ENCODE measurements at regions not wholly inside any gene's neighbourhood (a gene's known extent, or its start where the extent isn't known, plus 50 kb on each side); places are given as distances from the start of the nearest gene placed in this dataset.

DNA sequence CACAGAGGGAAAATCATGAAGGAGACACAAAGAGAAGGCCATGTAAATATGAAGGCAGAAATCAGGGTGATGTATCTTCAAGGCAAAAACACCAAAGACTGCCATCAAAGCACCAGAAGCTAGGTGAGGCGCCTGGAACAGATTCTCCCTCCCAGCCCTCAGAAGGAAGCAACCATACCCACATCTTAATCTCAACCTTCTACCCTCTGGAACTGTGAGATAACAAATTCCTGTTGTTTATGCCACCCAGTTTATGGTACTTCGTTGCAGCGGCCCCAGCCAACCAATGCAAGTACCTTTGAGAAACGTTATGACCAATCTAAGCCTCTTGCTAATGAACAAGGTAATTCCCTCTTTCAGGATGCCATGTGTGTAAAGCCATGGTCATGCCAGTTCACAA, 66.2 kb upstream of the STXBP5 start:
- DNase-seq (ENCODE audit: low read depth in 2 of 2): no peak
- no peaks in the 10 kb centered on the region for H4K20me1 ChIP-seq (ENCODE audit: control insufficient read depth, extremely low read depth, insufficient read depth, low read length)
- TF ChIP-seq, protein P1, sequence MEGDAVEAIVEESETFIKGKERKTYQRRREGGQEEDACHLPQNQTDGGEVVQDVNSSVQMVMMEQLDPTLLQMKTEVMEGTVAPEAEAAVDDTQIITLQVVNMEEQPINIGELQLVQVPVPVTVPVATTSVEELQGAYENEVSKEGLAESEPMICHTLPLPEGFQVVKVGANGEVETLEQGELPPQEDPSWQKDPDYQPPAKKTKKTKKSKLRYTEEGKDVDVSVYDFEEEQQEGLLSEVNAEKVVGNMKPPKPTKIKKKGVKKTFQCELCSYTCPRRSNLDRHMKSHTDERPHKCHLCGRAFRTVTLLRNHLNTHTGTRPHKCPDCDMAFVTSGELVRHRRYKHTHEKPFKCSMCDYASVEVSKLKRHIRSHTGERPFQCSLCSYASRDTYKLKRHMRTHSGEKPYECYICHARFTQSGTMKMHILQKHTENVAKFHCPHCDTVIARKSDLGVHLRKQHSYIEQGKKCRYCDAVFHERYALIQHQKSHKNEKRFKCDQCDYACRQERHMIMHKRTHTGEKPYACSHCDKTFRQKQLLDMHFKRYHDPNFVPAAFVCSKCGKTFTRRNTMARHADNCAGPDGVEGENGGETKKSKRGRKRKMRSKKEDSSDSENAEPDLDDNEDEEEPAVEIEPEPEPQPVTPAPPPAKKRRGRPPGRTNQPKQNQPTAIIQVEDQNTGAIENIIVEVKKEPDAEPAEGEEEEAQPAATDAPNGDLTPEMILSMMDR (conservative IDR thresholded peaks at IDR 0.05 in 1 of 2, IDR thresholded peaks at IDR 0.05 in 1 of 2; ENCODE audit: low read depth in 1 of 2, low read length in 2 of 2): no peak
- TF ChIP-seq EZH2 (IDR thresholded peaks at IDR 0.05; ENCODE audit: low read length, missing control alignments): no peak

DNA sequence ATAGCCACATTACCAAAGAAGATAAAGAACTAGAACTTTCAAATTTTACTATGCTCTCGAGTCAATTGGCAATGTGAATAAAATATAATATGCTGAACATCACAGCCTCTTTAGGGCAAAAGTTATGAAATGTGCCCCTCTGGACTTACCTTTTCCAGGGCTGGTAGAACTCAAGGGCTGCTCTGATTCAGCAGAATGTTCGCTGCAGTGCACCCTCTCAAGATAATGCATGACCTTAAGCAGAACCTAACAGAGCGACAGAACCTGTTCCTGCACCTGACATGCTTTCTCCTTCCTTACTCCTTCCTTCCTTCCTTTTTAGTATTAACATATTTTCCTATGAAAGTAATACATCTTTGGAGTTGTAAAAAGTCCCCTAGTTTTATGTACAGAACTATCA, 65.4 kb upstream of the STXBP5 start:
- Histone ChIP-seq H3K9ac (ENCODE audit: insufficient read depth, low read length) (no peak overlapping the region), H3K4me2 (ENCODE audit: extremely low read depth, insufficient read depth, low read length) (no peak overlapping the region), H3K27me3 (ENCODE audit: control insufficient read depth, insufficient read depth, low read length) (no peaks in the 10 kb centered on the region), H3K36me3 (ENCODE audit: control insufficient read depth, insufficient read depth, low read length) (no peaks in the 10 kb centered on the region), H2AFZ (ENCODE audit: low read length) (no peak overlapping the region), H3K4me1 (ENCODE audit: control insufficient read depth, extremely low read depth, insufficient read depth, low read length) (peaks cover 6% of the 10 kb centered on the region), H3K27ac (ENCODE audit: insufficient read depth, low read length) (no peak overlapping the region), H3K79me2 (ENCODE audit: control insufficient read depth, insufficient read depth, low read length) (no peaks in the 10 kb centered on the region), H3K4me3 (replicated peaks in 1 of 4; ENCODE audit: control extremely low read depth in 1 of 4, insufficient read depth in 1 of 4, low read depth in 3 of 4, low read length in 4 of 4) (no peak overlapping the region), H4K20me1 (ENCODE audit: control insufficient read depth, extremely low read depth, insufficient read depth, low read length) (no peaks in the 10 kb centered on the region), H3K9me3 (ENCODE audit: control insufficient read depth, insufficient read depth, low read depth, low read length) (no peaks in the 10 kb centered on the region)
- no peak for TF ChIP-seq EZH2 (IDR thresholded peaks at IDR 0.05; ENCODE audit: low read length, missing control alignments)
- TF ChIP-seq, protein P1 (conservative IDR thresholded peaks at IDR 0.05 in 1 of 2, IDR thresholded peaks at IDR 0.05 in 1 of 2; ENCODE audit: low read depth in 1 of 2, low read length in 2 of 2): no peak
- no peak for DNase-seq (ENCODE audit: low read depth in 2 of 2)

More for the DNA sequence above, 66.2 kb upstream of the STXBP5 start:
- H3K36me3 ChIP-seq (ENCODE audit: control insufficient read depth, insufficient read depth, low read length): no peaks in the 10 kb centered on the region
- no peaks in the 10 kb centered on the region for H3K79me2 ChIP-seq (ENCODE audit: control insufficient read depth, insufficient read depth, low read length)
- H2AFZ ChIP-seq (ENCODE audit: low read length): no peak overlapping the region
- no peaks in the 10 kb centered on the region for H3K27me3 ChIP-seq (ENCODE audit: control insufficient read depth, insufficient read depth, low read length)
- H3K4me1 ChIP-seq (ENCODE audit: control insufficient read depth, extremely low read depth, insufficient read depth, low read length): peaks cover 6% of the 10 kb centered on the region
- no peak overlapping the region for H3K27ac ChIP-seq (ENCODE audit: insufficient read depth, low read length)
- H3K9ac ChIP-seq (ENCODE audit: insufficient read depth, low read length): no peak overlapping the region
- no peak overlapping the region for H3K4me3 ChIP-seq (replicated peaks in 1 of 4; ENCODE audit: control extremely low read depth in 1 of 4, insufficient read depth in 1 of 4, low read depth in 3 of 4, low read length in 4 of 4)
- no peaks in the 10 kb centered on the region for H3K9me3 ChIP-seq (ENCODE audit: control insufficient read depth, insufficient read depth, low read depth, low read length)
- H3K4me2 ChIP-seq (ENCODE audit: extremely low read depth, insufficient read depth, low read length): no peak overlapping the region

DNA sequence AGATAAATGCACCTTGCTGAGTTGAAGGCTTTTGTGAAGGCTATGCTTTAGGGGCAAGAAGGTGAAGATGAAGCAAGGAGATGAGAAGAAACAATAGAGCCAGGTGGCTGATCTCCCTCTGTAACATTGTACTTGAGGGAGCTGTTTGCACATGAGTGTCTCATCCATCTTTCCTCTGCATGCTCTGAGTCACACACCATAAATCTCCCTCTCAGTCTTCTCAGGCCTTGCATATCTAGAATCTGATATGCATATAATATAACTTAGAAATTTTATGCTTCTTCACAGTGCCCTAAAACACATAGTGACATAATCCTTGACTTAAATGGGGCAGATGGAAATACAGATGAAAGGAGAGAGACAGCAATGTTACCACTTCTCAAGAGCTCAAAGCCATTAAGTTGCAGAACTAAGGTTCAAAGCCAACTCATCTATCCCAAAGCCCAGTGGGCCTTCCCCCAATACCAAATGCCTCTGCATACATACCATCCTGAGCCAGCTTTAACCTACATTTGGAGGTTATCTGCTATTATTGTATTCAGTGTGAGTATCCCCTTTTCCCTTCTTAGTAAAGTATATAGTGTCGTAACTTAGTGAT, 62.4 kb upstream of the STXBP5 start:
- Histone ChIP-seq H3K9ac (ENCODE audit: insufficient read depth, low read length) (no peak overlapping the region), H3K36me3 (ENCODE audit: control insufficient read depth, insufficient read depth, low read length) (no peaks in the 10 kb centered on the region), H3K79me2 (ENCODE audit: control insufficient read depth, insufficient read depth, low read length) (no peaks in the 10 kb centered on the region), H3K4me3 (replicated peaks in 1 of 4; ENCODE audit: control extremely low read depth in 1 of 4, insufficient read depth in 1 of 4, low read depth in 3 of 4, low read length in 4 of 4) (no peak overlapping the region), H2AFZ (ENCODE audit: low read length) (no peak overlapping the region), H3K9me3 (ENCODE audit: control insufficient read depth, insufficient read depth, low read depth, low read length) (no peaks in the 10 kb centered on the region), H3K4me1 (ENCODE audit: control insufficient read depth, extremely low read depth, insufficient read depth, low read length) (peaks cover 2% of the 10 kb centered on the region), H3K27me3 (ENCODE audit: control insufficient read depth, insufficient read depth, low read length) (no peaks in the 10 kb centered on the region), H4K20me1 (ENCODE audit: control insufficient read depth, extremely low read depth, insufficient read depth, low read length) (no peaks in the 10 kb centered on the region), H3K4me2 (ENCODE audit: extremely low read depth, insufficient read depth, low read length) (no peak overlapping the region), H3K27ac (ENCODE audit: insufficient read depth, low read length) (no peak overlapping the region)
- peak; percentile 73 to 74 for DNase-seq (ENCODE audit: low read depth in 2 of 2)
- TF ChIP-seq EZH2 (IDR thresholded peaks at IDR 0.05; ENCODE audit: low read length, missing control alignments): no peak
- TF ChIP-seq, protein P1 (conservative IDR thresholded peaks at IDR 0.05 in 1 of 2, IDR thresholded peaks at IDR 0.05 in 1 of 2; ENCODE audit: low read depth in 1 of 2, low read length in 2 of 2): no peak
